Upper lobe of left lung (tissue), 6 donors: ENCODE measurements at regions not wholly inside any gene's neighbourhood (a gene's known extent, or its start where the extent isn't known, plus 50 kb on each side); places are given as distances from the start of the nearest gene placed in this dataset.

Source experiments
- ATAC-seq, 2 donors: fragments of 200-7000 bp; cut with Tn5 transposase; one replicate each; pipeline ENCODE4 v1.9.1; 2022; ENCODE audit warnings: mild to moderate bottlenecking in 2 of 2, moderate library complexity in 2 of 2; ENCODE audit not compliant: low FRiP score in 2 of 2
- DNase-seq, 2 donors: peaks; one replicate each; pipeline ENCODE4 v3.0.0-alpha.2; 2019 to 2020
- H3K27ac ChIP-seq, 4 donors: fragments of 200-600 bp; sonication (generic); one replicate each; pipeline ENCODE4 v1.5.1; 2016 to 2019
- H3K27me3 ChIP-seq, 4 donors: fragments of 200-600 bp; sonication (generic); one replicate each; pipeline ENCODE4 v1.5.1; 2017 to 2019
- H3K36me3 ChIP-seq, 4 donors: fragments of 200-600 bp; sonication (generic); one replicate each; pipeline ENCODE4 v1.5.1; 2016 to 2019
- H3K4me1 ChIP-seq, 4 donors: fragments of 200-600 bp; sonication (generic); one replicate each; pipeline ENCODE4 v1.5.1; 2018 to 2019
- H3K4me3 ChIP-seq, 4 donors: fragments of 200-600 bp; sonication (generic); one replicate each; pipeline ENCODE4 v1.5.1; 2017 to 2019; ENCODE audit warnings: mild to moderate bottlenecking in 2 of 4, moderate library complexity in 1 of 4
- H3K9me3 ChIP-seq, 4 donors: fragments of 200-600 bp; sonication (generic); one replicate each; pipeline ENCODE4 v1.5.1; 2018 to 2019
- EP300 ChIP-seq, 4 donors: sonication (generic); formaldehyde crosslinking; IDR thresholded peaks; one replicate each; pipeline ENCODE4 v1.5.1; 2017; ENCODE audit warnings: antibody characterized with exemption in 4 of 4, control low read depth in 2 of 4
- POLR2A ChIP-seq, 4 donors: fragments of 450-650 bp; IDR thresholded peaks; one replicate each; pipeline ENCODE4 v1.5.1; 2016 to 2017; ENCODE audit warnings: antibody characterized with exemption in 4 of 4, mild to moderate bottlenecking in 2 of 4
- POLR2AphosphoS5 ChIP-seq, 2 donors: sonication (generic); formaldehyde crosslinking; IDR thresholded peaks; one replicate each; pipeline ENCODE4 v1.5.1; 2017; ENCODE audit warnings: antibody characterized with exemption in 2 of 2
- whole genome bisulfite sequencing, 2 donors: methylation state at CpG; one replicate each; pipeline ENCODE4 v1.1.5; 2017 to 2018; 5-methylcytosine and 5-hydroxymethylcytosine counted together
- TF ChIP-seq, protein P1 (sequence below), 6 experiments: fragments of 450-650 bp in 4 of 6; fragments of 200-600 bp in 2 of 6; sonication (generic) in 2 of 6; IDR thresholded peaks; one replicate each; pipeline ENCODE4 v1.5.1; 2016 to 2019; ENCODE audit warnings: antibody characterized with exemption in 6 of 6
- donor health status: DM: no; HTN: no; CAD: no; lungs with moderate emphysema.
- donor health status: DM: no; HTN: yes; CAD: no; lungs with severe emphysema.

- 49 to 67% methylated on average over 2 of the region's 2 CpGs for WGBS, 2 donors
- no peak for ATAC-seq
Measured at GRCh38 chr3:193085655-193086054, 155.4 kb upstream of the PLAAT1 start.

DNA sequence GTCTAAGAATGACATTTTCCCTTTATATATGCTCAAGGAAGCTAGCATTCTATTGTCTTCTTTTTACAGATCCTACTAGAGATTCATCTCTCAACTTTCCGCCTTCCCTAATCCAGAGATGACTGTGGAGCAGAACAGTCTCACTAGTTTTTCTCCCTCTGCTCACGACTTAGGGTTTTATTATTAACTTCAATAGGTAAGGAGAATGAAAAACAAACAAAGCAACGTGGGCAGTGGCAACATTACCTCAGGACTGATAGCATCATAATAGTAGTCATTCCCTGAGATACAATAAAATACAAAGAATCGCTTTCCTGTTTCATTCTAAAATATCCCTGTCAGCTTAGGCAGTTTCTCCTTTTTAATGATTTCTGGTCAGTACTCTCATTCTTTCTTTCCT is 154.3 kb upstream of the PLAAT1 start:
- no peaks in the 10 kb centered on the region for H3K27me3 ChIP-seq
- TF ChIP-seq, protein P1, sequence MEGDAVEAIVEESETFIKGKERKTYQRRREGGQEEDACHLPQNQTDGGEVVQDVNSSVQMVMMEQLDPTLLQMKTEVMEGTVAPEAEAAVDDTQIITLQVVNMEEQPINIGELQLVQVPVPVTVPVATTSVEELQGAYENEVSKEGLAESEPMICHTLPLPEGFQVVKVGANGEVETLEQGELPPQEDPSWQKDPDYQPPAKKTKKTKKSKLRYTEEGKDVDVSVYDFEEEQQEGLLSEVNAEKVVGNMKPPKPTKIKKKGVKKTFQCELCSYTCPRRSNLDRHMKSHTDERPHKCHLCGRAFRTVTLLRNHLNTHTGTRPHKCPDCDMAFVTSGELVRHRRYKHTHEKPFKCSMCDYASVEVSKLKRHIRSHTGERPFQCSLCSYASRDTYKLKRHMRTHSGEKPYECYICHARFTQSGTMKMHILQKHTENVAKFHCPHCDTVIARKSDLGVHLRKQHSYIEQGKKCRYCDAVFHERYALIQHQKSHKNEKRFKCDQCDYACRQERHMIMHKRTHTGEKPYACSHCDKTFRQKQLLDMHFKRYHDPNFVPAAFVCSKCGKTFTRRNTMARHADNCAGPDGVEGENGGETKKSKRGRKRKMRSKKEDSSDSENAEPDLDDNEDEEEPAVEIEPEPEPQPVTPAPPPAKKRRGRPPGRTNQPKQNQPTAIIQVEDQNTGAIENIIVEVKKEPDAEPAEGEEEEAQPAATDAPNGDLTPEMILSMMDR (IDR thresholded peaks at IDR 0.05) = no peak
- TF ChIP-seq POLR2A (IDR thresholded peaks at IDR 0.05) (no peak), EP300 (IDR thresholded peaks at IDR 0.05) (no peak), POLR2AphosphoS5 (IDR thresholded peaks at IDR 0.05) (no peak)
- DNase-seq = no peak
- no peak for ATAC-seq
- no peak overlapping the region for H3K27ac ChIP-seq
- H3K9me3 ChIP-seq = peaks cover 0 to 3% (median 0%) of the 10 kb centered on the region in 4 donors
- WGBS, 2 donors = 53 to 56% methylated on average over 4 of the region's 4 CpGs
- H3K4me3 ChIP-seq = no peak overlapping the region
- no peaks in the 10 kb centered on the region for H3K36me3 ChIP-seq
- no peaks in the 10 kb centered on the region for H3K4me1 ChIP-seq

More at GRCh38 chr3:193085655-193086054, 155.4 kb upstream of the PLAAT1 start:
- Histone ChIP-seq H3K4me3 (no peak overlapping the region), H3K9me3 (peaks cover 0 to 3% (median 0%) of the 10 kb centered on the region in 4 donors), H3K27me3 (no peaks in the 10 kb centered on the region), H3K36me3 (no peaks in the 10 kb centered on the region), H3K4me1 (no peaks in the 10 kb centered on the region), H3K27ac (no peak overlapping the region)
- TF ChIP-seq POLR2A (IDR thresholded peaks at IDR 0.05) (no peak), POLR2AphosphoS5 (IDR thresholded peaks at IDR 0.05) (no peak), EP300 (IDR thresholded peaks at IDR 0.05) (no peak)
- TF ChIP-seq, protein P1 (IDR thresholded peaks at IDR 0.05) = no peak
- no peak for DNase-seq

DNA sequence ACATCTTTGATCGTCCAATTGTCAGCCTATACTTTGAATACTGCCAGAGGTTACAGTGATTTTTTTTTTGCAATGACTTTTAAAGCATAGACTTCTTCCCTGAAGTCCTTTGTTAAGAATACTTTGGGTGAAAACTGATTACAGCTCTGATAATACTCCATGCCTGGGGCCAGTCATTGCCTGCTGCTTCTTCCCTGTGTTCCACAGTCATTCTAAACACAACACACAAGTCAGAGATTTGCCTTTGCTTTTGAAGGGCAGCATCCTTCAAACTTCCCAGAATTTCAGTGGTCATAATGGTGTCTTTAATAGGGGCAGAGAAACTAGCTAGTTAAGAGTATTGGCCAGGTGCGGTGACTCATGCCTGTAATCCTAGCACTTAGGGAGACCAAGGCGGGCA is 153.7 kb upstream of the PLAAT1 start:
- TF ChIP-seq POLR2A (IDR thresholded peaks at IDR 0.05) = no peak
- TF ChIP-seq, protein P1 (IDR thresholded peaks at IDR 0.05) = no peak
- TF ChIP-seq POLR2AphosphoS5 (IDR thresholded peaks at IDR 0.05) = no peak
- no peak for TF ChIP-seq EP300 (IDR thresholded peaks at IDR 0.05)
- Histone ChIP-seq H3K4me3 (no peak overlapping the region), H3K27me3 (no peaks in the 10 kb centered on the region), H3K36me3 (no peaks in the 10 kb centered on the region), H3K9me3 (peaks cover 0 to 3% (median 0%) of the 10 kb centered on the region in 4 donors), H3K4me1 (no peaks in the 10 kb centered on the region), H3K27ac (no peak overlapping the region)
- ATAC-seq (no peak), DNase-seq (no peak)
- WGBS, 2 donors = 88 to 96% methylated on average over 3 of the region's 3 CpGs

DNA sequence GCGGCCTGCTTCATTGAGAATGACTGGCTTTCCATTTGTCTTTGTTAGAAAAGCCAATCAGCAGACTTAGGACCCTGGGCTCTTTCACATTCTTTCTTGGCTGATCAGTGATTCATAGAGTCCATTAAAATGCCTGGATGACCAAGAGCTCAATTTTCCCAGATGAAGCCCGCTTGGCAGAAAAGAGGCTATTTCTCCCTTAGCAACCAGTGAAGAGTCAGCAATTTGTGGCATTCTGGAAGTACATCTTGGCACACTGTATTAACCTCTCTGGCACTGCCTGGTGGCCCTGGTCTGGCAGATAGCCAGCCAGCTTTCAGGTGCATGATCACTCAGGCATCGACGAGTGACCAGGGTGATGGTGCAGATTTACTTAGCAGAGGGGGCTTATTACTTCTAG is 145.7 kb upstream of the PLAAT1 start:
- 81 to 85% methylated on average over 3 to 4 of the region's 4 CpGs for WGBS, 2 donors
- no peaks in the 10 kb centered on the region for H3K4me1 ChIP-seq
- no peak for DNase-seq
- H3K36me3 ChIP-seq = no peaks in the 10 kb centered on the region
- H3K27me3 ChIP-seq = no peaks in the 10 kb centered on the region
- no peak overlapping the region for H3K4me3 ChIP-seq
- no peaks in the 10 kb centered on the region for H3K9me3 ChIP-seq
- no peak overlapping the region for H3K27ac ChIP-seq
- TF ChIP-seq POLR2AphosphoS5 (IDR thresholded peaks at IDR 0.05) (no peak), POLR2A (IDR thresholded peaks at IDR 0.05) (no peak), EP300 (IDR thresholded peaks at IDR 0.05) (no peak)
- TF ChIP-seq, protein P1 (IDR thresholded peaks at IDR 0.05) = no peak
- no peak for ATAC-seq

DNA sequence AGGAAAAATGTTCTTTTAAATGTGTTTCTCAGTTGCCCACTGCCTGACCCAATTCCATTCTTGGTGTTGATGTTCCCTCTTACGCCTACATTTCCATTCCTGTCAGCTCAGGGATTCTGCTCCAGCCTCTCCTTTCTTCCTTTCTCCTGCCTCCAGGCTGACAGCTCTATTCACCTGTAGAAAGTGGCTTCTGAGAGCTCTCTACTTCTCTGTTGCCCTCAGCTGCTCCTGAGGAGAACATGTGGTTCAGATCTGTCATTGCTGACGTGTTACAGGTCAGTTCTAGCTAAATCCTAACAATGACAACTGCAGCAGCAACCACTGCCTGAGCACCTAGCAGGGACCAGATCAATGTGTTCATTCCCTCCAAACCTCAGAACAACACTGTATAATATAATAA is 144.9 kb upstream of the PLAAT1 start:
- no peak for DNase-seq
- Histone ChIP-seq H3K4me3 (no peak overlapping the region), H3K27ac (no peak overlapping the region), H3K4me1 (no peaks in the 10 kb centered on the region), H3K27me3 (no peaks in the 10 kb centered on the region), H3K9me3 (peaks cover 0 to 3% (median 0%) of the 10 kb centered on the region in 4 donors), H3K36me3 (no peaks in the 10 kb centered on the region)
- TF ChIP-seq, protein P1 (IDR thresholded peaks at IDR 0.05) = no peak
- TF ChIP-seq POLR2AphosphoS5 (IDR thresholded peaks at IDR 0.05) (no peak), EP300 (IDR thresholded peaks at IDR 0.05) (no peak), POLR2A (IDR thresholded peaks at IDR 0.05) (no peak)
- 55 to 63% methylated on average over 2 of the region's 2 CpGs for WGBS, 2 donors
- no peak for ATAC-seq
